ENCODE measurements at regions not wholly inside any gene's neighbourhood (a gene's known extent, or its start where the extent isn't known, plus 50 kb on each side); places are given as distances from the start of the nearest gene placed in this dataset.

- TF ChIP-seq CTCF (IDR thresholded peaks at IDR 0.05), result no peak
- no peak for TF ChIP-seq POLR2A (IDR thresholded peaks at IDR 0.05)
Observed at GRCh38 chr6:3929281-3929798, 80.2 kb downstream of the FAM50B start.

Measured in adrenal gland (tissue), 5 donors.